IMR-90 (cell line): ENCODE measurements at regions not wholly inside any gene's neighbourhood (a gene's known extent, or its start where the extent isn't known, plus 50 kb on each side); places are given as distances from the start of the nearest gene placed in this dataset.

ENCODE experiments used
- ATAC-seq: fragments of 200-7000 bp; cut with Tn5 transposase; 2 replicates; pipeline ENCODE4 v1.9.1; 2020; ENCODE audit warnings: low read depth, mild to moderate bottlenecking, moderate library complexity
- BruUV-seq: library from RNA; stranded (reverse); fragments of 400-500 nt; replicated peaks from 2 replicates; lab custom pipeline; 2021; lab: Mats Ljungman, UMichigan
- CTCF ChIA-PET: fragments of 300-600 bp; formaldehyde crosslinking; extraction: SDS; loops from one replicate; lab custom pipeline; 2021; ENCODE audit warnings: antibody characterized with exemption; lab: Yijun Ruan, JAX
- POLR2A ChIA-PET: fragments of 300-600 bp; sonication (Branson Sonifier 250); formaldehyde crosslinking; loops from one replicate; lab custom pipeline; 2022; ENCODE audit warnings: antibody characterized with exemption; ENCODE audit not compliant: unreplicated experiment; lab: Charles Lee
- DNase-seq: peaks from one replicate; pipeline ENCODE4 v3.0.0; 2013
- H2AFZ ChIP-seq: replicated peaks from 2 replicates; pipeline ENCODE3; 2013; ENCODE audit warnings: low read length, mild to moderate bottlenecking; ENCODE audit not compliant: poor library complexity
- H2AK5ac ChIP-seq: 2 replicates; pipeline ENCODE4 v1.6.1; 2013; ENCODE audit warnings: low read depth, low read length, inconsistent platforms
- H2AK9ac ChIP-seq: replicated peaks from 2 replicates; pipeline ENCODE3; 2013; ENCODE audit warnings: mild to moderate bottlenecking, low read depth, low read length, moderate library complexity; ENCODE audit not compliant: poor library complexity
- H2BK120ac ChIP-seq: 2 replicates; pipeline ENCODE4 v1.6.1; 2013; ENCODE audit warnings: low read depth, low read length, inconsistent platforms
- H2BK15ac ChIP-seq: 3 replicates; pipeline ENCODE4 v1.6.1; 2013; ENCODE audit warnings: low read depth, low read length, inconsistent platforms
- H2BK20ac ChIP-seq: 2 replicates; pipeline ENCODE4 v1.6.1; 2013; ENCODE audit warnings: low read depth, mild to moderate bottlenecking, inconsistent platforms, low read length, moderate library complexity
- H2BK5ac ChIP-seq: 2 replicates; pipeline ENCODE4 v1.6.1; 2013; ENCODE audit warnings: mild to moderate bottlenecking, low read depth, low read length, inconsistent platforms; ENCODE audit not compliant: poor library complexity, severe bottlenecking
- H3K14ac ChIP-seq: replicated peaks from 2 replicates; pipeline ENCODE4 v1.6.1; 2013; ENCODE audit warnings: low read depth, low read length, inconsistent platforms
- H3K18ac ChIP-seq: 2 replicates; pipeline ENCODE4 v1.6.1; 2013; ENCODE audit warnings: low read depth, low read length, control low read depth
- H3K23ac ChIP-seq: 2 replicates; pipeline ENCODE4 v1.6.1; 2013; ENCODE audit warnings: low read depth, low read length, inconsistent platforms
- H3K27ac ChIP-seq: 2 replicates; pipeline ENCODE4 v1.5.1; 2013; ENCODE audit warnings: mild to moderate bottlenecking, control low read depth, low read length; ENCODE audit not compliant: insufficient read depth
- H3K27me3 ChIP-seq: 2 replicates; pipeline ENCODE4 v1.6.1; 2013; ENCODE audit warnings: low read length; ENCODE audit not compliant: control insufficient read depth, insufficient read depth
- H3K36me3 ChIP-seq: 2 replicates; pipeline ENCODE4 v1.6.1; 2013; ENCODE audit warnings: low read length, mixed read lengths; ENCODE audit not compliant: control insufficient read depth, insufficient read depth
- H3K4ac ChIP-seq: 2 replicates; pipeline ENCODE4 v1.6.1; 2013; ENCODE audit warnings: low read depth, low read length, inconsistent platforms
- H3K4me1 ChIP-seq: 2 replicates; pipeline ENCODE4 v1.6.1; 2013; ENCODE audit warnings: low read length, mixed read lengths; ENCODE audit not compliant: control insufficient read depth, insufficient read depth
- H3K4me2 ChIP-seq: 2 replicates; pipeline ENCODE4 v1.6.1; 2013; ENCODE audit warnings: low read depth, mild to moderate bottlenecking, control low read depth, low read length, moderate library complexity
- H3K4me3 ChIP-seq: 2 replicates; pipeline ENCODE4 v1.5.1; 2013; ENCODE audit warnings: low read depth, mild to moderate bottlenecking, control low read depth, low read length, moderate library complexity; ENCODE audit not compliant: insufficient read depth
- H3K56ac ChIP-seq: 2 replicates; pipeline ENCODE4 v1.6.1; 2013; ENCODE audit warnings: low read length, inconsistent platforms; ENCODE audit not compliant: insufficient read depth; ENCODE audit errors: extremely low read depth
- H3K79me1 ChIP-seq, 2 experiments: 2 replicates each; pipeline ENCODE4 v1.6.1; 2013; ENCODE audit warnings: low read length in 2 of 2, inconsistent platforms in 1 of 2, low read depth in 1 of 2
- H3K9ac ChIP-seq: 2 replicates; pipeline ENCODE4 v1.6.1; 2013; ENCODE audit warnings: low read depth, low read length, control low read depth
- H3K9me1 ChIP-seq: 2 replicates; pipeline ENCODE4 v1.6.1; 2013; ENCODE audit warnings: low read length, inconsistent platforms; ENCODE audit not compliant: insufficient read depth
- H3K9me3 ChIP-seq: 2 replicates; pipeline ENCODE4 v1.6.1; 2013; ENCODE audit warnings: low read length; ENCODE audit not compliant: control insufficient read depth, insufficient read depth
- H4K20me1 ChIP-seq: 2 replicates; pipeline ENCODE4 v1.6.1; 2013; ENCODE audit warnings: low read length, inconsistent platforms; ENCODE audit not compliant: insufficient read depth
- H4K5ac ChIP-seq: 2 replicates; pipeline ENCODE4 v1.6.1; 2013; ENCODE audit warnings: mild to moderate bottlenecking, low read depth, low read length, control low read depth
- H4K8ac ChIP-seq, 2 experiments: 2 replicates each; pipeline ENCODE4 v1.6.1; 2013; ENCODE audit warnings: low read depth in 2 of 2, low read length in 2 of 2, control low read depth in 1 of 2, inconsistent platforms in 1 of 2
- H4K91ac ChIP-seq: 2 replicates; pipeline ENCODE4 v1.6.1; 2013; ENCODE audit warnings: low read depth, low read length, inconsistent platforms; ENCODE audit not compliant: insufficient read depth
- MAZ ChIP-seq: IDR thresholded peaks from 2 replicates; pipeline ENCODE4 v1.6.1; 2012; ENCODE audit warnings: low read depth, mild to moderate bottlenecking, low read length, improper control_type of control experiment, moderate library complexity, borderline replicate concordance
- NFE2L2 ChIP-seq: fragments of 150-350 bp; IDR thresholded peaks from 2 replicates; pipeline ENCODE4 v1.6.1; 2016; ENCODE audit warnings: low read depth, mild to moderate bottlenecking, low read length
- RAD21 ChIP-seq: IDR thresholded peaks from 2 replicates; pipeline ENCODE4 v1.6.1; 2012; ENCODE audit warnings: low read length, improper control_type of control experiment
- WGBS, 2 experiments: methylation state at CpG; one replicate each; pipeline versions ENCODE4 v1.1.5 to v1.1.7; 2013; ENCODE audit warnings: missing lambda C conversion rate in 2 of 2; ENCODE audit not compliant: insufficient read length in 1 of 2; ENCODE audit errors: extremely low coverage in 2 of 2; 5-methylcytosine and 5-hydroxymethylcytosine counted together
- dilution Hi-C: fragments of 300-500 bp; cut with HindIII; formaldehyde crosslinking; loops from one replicate; pipeline ENCODE4 v1.14.3; 2018; ENCODE audit warnings: low sequenced_read_pairs; ENCODE audit not compliant: unreplicated experiment
- in situ Hi-C: fragments of 300-500 bp; cut with MboI; formaldehyde crosslinking; loops from 3 replicates; pipeline ENCODE4 v1.14.3; 2019; ENCODE audit warnings: low sequenced_read_pairs, inconsistent platforms, mixed read lengths
- intact Hi-C: fragments of 100-400 bp; cut with micrococcal nuclease; formaldehyde crosslinking; loops from 2 replicates; pipeline ENCODE4 v1.10.0; 2022
- TF ChIP-seq, protein P1 (sequence below): fragments of 150-350 bp; IDR thresholded peaks from 2 replicates; pipeline ENCODE4 v1.6.1; 2017; ENCODE audit warnings: mild to moderate bottlenecking, antibody characterized with exemption, low read length, low read depth

DNA sequence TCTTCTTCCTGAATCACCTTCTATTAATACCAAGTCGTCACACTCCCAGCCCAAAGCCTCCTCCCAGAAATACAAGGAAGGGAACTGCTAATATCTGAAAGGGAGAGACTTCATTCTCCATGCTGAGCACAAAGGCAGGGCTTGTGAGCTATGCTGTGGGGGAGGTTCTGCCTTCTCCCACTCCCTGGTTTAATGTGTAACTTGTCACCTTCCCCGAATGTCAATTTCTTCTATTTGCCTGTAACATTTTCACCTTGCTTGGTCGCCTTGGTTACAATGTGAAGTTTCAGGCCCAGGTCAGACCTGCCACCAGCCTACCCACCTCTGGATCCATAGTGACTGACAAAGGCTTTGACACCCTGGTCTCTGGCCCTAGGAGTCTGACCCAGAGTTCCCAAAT lies 82.0 kb upstream of the ESRRB start:
- H2BK15ac ChIP-seq: no peak overlapping the region
- dilution Hi-C loops (no loop called here), intact Hi-C loops (no loop called here), in situ Hi-C loops (no loop called here)
- no peaks in the 10 kb centered on the region for H3K79me1 ChIP-seq
- no peak overlapping the region for H2BK120ac ChIP-seq
- no peak overlapping the region for H3K14ac ChIP-seq
- no peak overlapping the region for H2BK5ac ChIP-seq
- no peaks in the 10 kb centered on the region for H3K9me1 ChIP-seq
- no peak overlapping the region for H3K27ac ChIP-seq
- POLR2A ChIA-PET: no interaction called here
- H3K9ac ChIP-seq: no peak overlapping the region
- H2AK9ac ChIP-seq: no peak overlapping the region
- no peak overlapping the region for H4K91ac ChIP-seq
- H3K56ac ChIP-seq: no peak overlapping the region
- CTCF ChIA-PET: no interaction called here
- no peak overlapping the region for H2AK5ac ChIP-seq
- WGBS, 2 experiments: 17% methylated on average over 1 of the region's 3 CpGs; no CpG with 5 or more reads in 1 of the 2 experiments
- H3K27me3 ChIP-seq: peaks cover 6% of the 10 kb centered on the region; the same call in 1 of the 2 replicates
- H3K9me3 ChIP-seq: no peaks in the 10 kb centered on the region
- H4K20me1 ChIP-seq: no peaks in the 10 kb centered on the region
- H4K8ac ChIP-seq: no peak overlapping the region
- no peaks in the 10 kb centered on the region for H3K4me1 ChIP-seq
- TF ChIP-seq RAD21: no peak
- no peak for TF ChIP-seq NFE2L2
- TF ChIP-seq MAZ: no peak
- TF ChIP-seq, protein P1, sequence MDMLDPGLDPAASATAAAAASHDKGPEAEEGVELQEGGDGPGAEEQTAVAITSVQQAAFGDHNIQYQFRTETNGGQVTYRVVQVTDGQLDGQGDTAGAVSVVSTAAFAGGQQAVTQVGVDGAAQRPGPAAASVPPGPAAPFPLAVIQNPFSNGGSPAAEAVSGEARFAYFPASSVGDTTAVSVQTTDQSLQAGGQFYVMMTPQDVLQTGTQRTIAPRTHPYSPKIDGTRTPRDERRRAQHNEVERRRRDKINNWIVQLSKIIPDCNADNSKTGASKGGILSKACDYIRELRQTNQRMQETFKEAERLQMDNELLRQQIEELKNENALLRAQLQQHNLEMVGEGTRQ: no peak
- no peak overlapping the region for H2AFZ ChIP-seq
- no peak overlapping the region for H3K4ac ChIP-seq
- no peak overlapping the region for H3K4me2 ChIP-seq
- H3K36me3 ChIP-seq: no peaks in the 10 kb centered on the region
- no peak overlapping the region for H3K23ac ChIP-seq
- ATAC-seq (no peak), DNase-seq (no peak)
- no peak overlapping the region for H3K18ac ChIP-seq
- no peak overlapping the region for H3K4me3 ChIP-seq
- H2BK20ac ChIP-seq: no peak overlapping the region
- no peak overlapping the region for H4K5ac ChIP-seq
- BruUV-seq: no TSS peak
